ENCODE measurements at regions not wholly inside any gene's neighbourhood (a gene's known extent, or its start where the extent isn't known, plus 50 kb on each side); places are given as distances from the start of the nearest gene placed in this dataset.
"Not testable (repeated sequence)": the region's sequence is repeated elsewhere in the genome, so short reads cannot be mapped to it uniquely, and the experiment has no call there.

- H3K27ac ChIP-seq, result no peak overlapping the region
- H3K36me3 ChIP-seq, result no peaks in the 10 kb centered on the region
- no peak overlapping the region for H3K4me3 ChIP-seq
- H3K9me3 ChIP-seq, result no peaks in the 10 kb centered on the region
- 74 to 78% methylated on average over 1 of the region's 1 CpG for WGBS, 2 donors
- no peaks in the 10 kb centered on the region for H3K27me3 ChIP-seq
- intact Hi-C loops (cut with DNase I), result no loop called here
- H3K4me1 ChIP-seq, result no peaks in the 10 kb centered on the region
- TF ChIP-seq POLR2AphosphoS5 (IDR thresholded peaks at IDR 0.05) (no peak), CTCF (IDR thresholded peaks at IDR 0.05) (no peak), EP300 (IDR thresholded peaks at IDR 0.05) (no peak), POLR2A (IDR thresholded peaks at IDR 0.05) (no peak)
- DNase-seq, result no peak
Measured at GRCh38 chr6:84892671-84893070, 128.3 kb upstream of the TBX18 start.

GRCh38 chr6:84882768-84883766 is 118.7 kb upstream of the TBX18 start:
- intact Hi-C loops (cut with DNase I), result no loop called here
- 74 to 89% methylated on average over 10 of the region's 10 CpGs for WGBS, 2 donors
- Histone ChIP-seq H3K4me1 (no peaks in the 10 kb centered on the region), H3K27ac (no peak overlapping the region), H3K27me3 (no peaks in the 10 kb centered on the region), H3K9me3 (no peaks in the 10 kb centered on the region), H3K4me3 (no peak overlapping the region), H3K36me3 (no peaks in the 10 kb centered on the region)
- no peak for DNase-seq
- TF ChIP-seq POLR2AphosphoS5 (IDR thresholded peaks at IDR 0.05) (no peak), POLR2A (IDR thresholded peaks at IDR 0.05) (no peak), CTCF (IDR thresholded peaks at IDR 0.05) (no peak), EP300 (IDR thresholded peaks at IDR 0.05) (no peak)

GRCh38 chr6:84879385-84879784 is 115.0 kb upstream of the TBX18 start:
- intact Hi-C loops (cut with DNase I); H3K36me3 ChIP-seq; H3K27ac ChIP-seq; H3K4me3 ChIP-seq; H3K4me1 ChIP-seq; H3K9me3 ChIP-seq; DNase-seq; H3K27me3 ChIP-seq: not testable (repeated sequence)

DNA sequence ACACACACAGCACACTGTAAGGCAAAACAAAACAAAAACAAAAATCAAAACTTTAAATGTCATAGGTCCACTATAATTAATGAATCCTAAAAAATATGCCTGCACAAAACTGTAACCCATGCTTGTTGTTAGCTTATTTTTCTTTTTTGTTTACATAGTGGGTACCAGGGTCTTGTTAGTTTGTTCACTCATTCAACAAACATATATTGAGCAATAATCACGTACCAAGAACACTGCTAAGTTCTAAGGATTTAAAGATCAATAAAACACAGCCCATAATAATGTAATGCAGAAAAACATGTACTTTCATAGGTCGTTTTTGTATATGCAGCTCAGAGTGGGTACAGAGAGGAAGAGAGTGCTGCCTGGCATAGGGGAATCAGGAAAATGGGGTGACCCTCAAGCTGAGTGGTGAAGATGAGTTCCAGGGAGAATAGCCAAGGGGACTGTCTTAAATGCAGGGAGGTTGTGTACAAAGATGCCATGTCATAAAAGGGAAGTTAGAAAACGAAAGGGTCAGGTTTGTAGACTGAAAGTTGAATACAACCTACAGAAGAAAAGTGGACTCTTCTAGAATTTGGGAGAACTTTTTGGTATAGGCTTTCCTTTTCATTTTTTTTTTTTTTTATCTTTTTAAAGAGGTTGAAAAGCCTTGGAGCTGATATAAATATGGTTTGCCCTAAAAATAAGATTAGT is 113.3 kb upstream of the TBX18 start:
- DNase-seq, result no peak
- H3K9me3 ChIP-seq, result peaks cover 0 to 4% (median 0%) of the 10 kb centered on the region in 4 donors
- no peak overlapping the region for H3K27ac ChIP-seq
- TF ChIP-seq EP300 (IDR thresholded peaks at IDR 0.05) (no peak), POLR2AphosphoS5 (IDR thresholded peaks at IDR 0.05) (no peak), POLR2A (IDR thresholded peaks at IDR 0.05) (no peak), CTCF (IDR thresholded peaks at IDR 0.05) (no peak)
- no peaks in the 10 kb centered on the region for H3K27me3 ChIP-seq
- 21 to 53% methylated on average over 3 of the region's 3 CpGs for WGBS, 2 donors
- H3K4me3 ChIP-seq, result no peak overlapping the region
- H3K4me1 ChIP-seq, result no peaks in the 10 kb centered on the region
- no peaks in the 10 kb centered on the region for H3K36me3 ChIP-seq
- intact Hi-C loops (cut with DNase I), result no loop called here

DNA sequence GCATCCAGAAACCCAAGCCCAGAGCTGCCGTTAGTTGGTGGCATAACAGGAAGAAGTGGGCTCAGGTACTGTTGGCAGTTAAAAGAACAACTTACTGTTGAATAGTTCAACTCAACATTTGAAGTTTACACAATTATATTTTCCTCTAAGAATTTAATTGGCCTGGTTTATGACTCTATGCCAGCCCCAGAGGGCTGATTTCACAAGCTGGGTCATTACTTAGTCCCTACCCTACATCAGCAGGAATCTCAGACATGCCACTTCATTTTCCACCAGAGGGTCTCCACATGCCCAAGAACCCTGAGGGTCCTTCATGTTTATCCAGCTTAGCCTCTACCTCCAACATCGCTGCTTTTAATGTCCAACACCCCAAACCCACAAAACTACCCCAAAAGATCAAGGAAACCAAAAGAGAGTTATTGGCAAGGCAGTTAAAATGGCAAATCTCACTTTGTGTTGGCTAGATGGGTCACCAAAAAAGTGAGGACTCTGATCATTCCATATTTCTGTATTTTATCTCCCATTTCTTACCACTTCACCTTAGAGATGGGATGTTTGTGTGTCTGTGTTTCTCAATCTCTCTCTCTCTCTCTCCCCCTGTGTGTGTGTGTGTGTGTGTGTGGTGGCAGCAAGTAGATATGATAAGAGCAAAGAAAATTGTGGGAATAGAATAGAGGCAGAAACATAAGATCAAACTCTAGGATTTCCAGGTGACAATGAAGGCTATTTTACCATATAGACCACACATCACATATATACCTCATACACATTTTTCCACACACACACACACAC is 112.5 kb upstream of the TBX18 start:
- no peak for DNase-seq
- Histone ChIP-seq H3K4me3 (no peak overlapping the region), H3K27ac (no peak overlapping the region), H3K36me3 (no peaks in the 10 kb centered on the region), H3K27me3 (no peaks in the 10 kb centered on the region), H3K4me1 (no peaks in the 10 kb centered on the region), H3K9me3 (peaks cover 0 to 4% (median 0%) of the 10 kb centered on the region in 4 donors)
- WGBS, 2 donors, result 50 to 80% methylated on average over 2 of the region's 2 CpGs
- intact Hi-C loops (cut with DNase I), result no loop called here
- TF ChIP-seq CTCF (IDR thresholded peaks at IDR 0.05), result no peak
- TF ChIP-seq EP300 (IDR thresholded peaks at IDR 0.05), result no peak
- no peak for TF ChIP-seq POLR2A (IDR thresholded peaks at IDR 0.05)

Measured in sigmoid colon (tissue), 6 donors.